Vagina (tissue), 2 donors: ENCODE measurements at regions not wholly inside any gene's neighbourhood (a gene's known extent, or its start where the extent isn't known, plus 50 kb on each side); places are given as distances from the start of the nearest gene placed in this dataset.

Experiments used
- DNase-seq, 2 donors: peaks; one replicate each; pipeline ENCODE4 v3.0.0-alpha.2; 2017; ENCODE audit errors: extremely low spot score in 2 of 2
- H3K27ac ChIP-seq: fragments of 200-600 bp; sonication (generic); one replicate; pipeline ENCODE4 v1.5.1; 2019
- H3K27me3 ChIP-seq: fragments of 200-600 bp; sonication (generic); one replicate; pipeline ENCODE4 v1.5.1; 2019
- H3K36me3 ChIP-seq, 2 donors: fragments of 200-600 bp; sonication (generic); one replicate each; pipeline ENCODE4 v1.5.1; 2017 to 2019
- H3K4me1 ChIP-seq: fragments of 200-600 bp; sonication (generic); one replicate; pipeline ENCODE4 v1.5.1; 2019
- H3K4me3 ChIP-seq, 2 donors: fragments of 200-600 bp; sonication (generic); 1 replicate in 1 of 2; 2 replicates in 1 of 2; pipeline ENCODE4 v1.5.1; 2016 to 2019
- H3K9me3 ChIP-seq: fragments of 200-600 bp; sonication (generic); one replicate; pipeline ENCODE4 v1.5.1; 2019
- POLR2A ChIP-seq, 2 donors: fragments of 450-650 bp; IDR thresholded peaks; one replicate each; pipeline ENCODE4 v1.6.1; 2017; ENCODE audit warnings: antibody characterized with exemption in 2 of 2, mild to moderate bottlenecking in 2 of 2, moderate library complexity in 2 of 2
- POLR2AphosphoS5 ChIP-seq, 2 donors: sonication (generic); formaldehyde crosslinking; IDR thresholded peaks; one replicate each; pipeline ENCODE4 v1.9.0; 2017; ENCODE audit warnings: antibody characterized with exemption in 2 of 2, mild to moderate bottlenecking in 2 of 2, low read depth in 1 of 2; ENCODE audit not compliant: insufficient read depth in 1 of 2
- intact Hi-C: fragments of 100-400 bp; cut with DNase I; formaldehyde crosslinking; loops from one replicate; pipeline ENCODE4 v1.15.1; 2023
- TF ChIP-seq, protein P1 (sequence below), 3 experiments: fragments of 450-650 bp in 2 of 3; fragments of 200-600 bp in 1 of 3; sonication (generic) in 1 of 3; IDR thresholded peaks; one replicate each; pipeline ENCODE4 v1.5.1; 2017 to 2019; ENCODE audit warnings: antibody characterized with exemption in 3 of 3, mild to moderate bottlenecking in 2 of 3, moderate library complexity in 2 of 3

DNA sequence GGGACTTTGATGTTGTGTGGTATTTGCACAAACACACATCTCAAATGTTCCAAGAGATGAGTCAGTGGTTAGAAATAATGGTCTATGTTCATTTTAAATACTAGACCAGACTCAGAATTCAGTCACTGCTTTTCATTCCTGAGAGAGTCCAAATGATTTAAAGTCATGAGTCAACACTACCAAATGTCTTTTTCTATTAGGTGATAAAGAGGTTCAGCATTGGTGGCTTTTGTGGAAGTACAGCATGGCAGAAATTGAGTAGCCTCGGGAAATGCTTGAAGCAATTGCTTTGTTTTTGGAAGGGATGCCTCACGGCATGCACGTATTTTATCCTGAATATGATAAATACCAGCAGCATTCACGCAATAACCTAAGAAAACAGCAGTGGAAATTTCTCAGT, 115.7 kb downstream of the DIO2 start:
- Histone ChIP-seq H3K9me3 (no peaks in the 10 kb centered on the region), H3K27ac (no peak overlapping the region), H3K36me3 (no peaks in the 10 kb centered on the region), H3K4me3 (no peak overlapping the region), H3K27me3 (no peaks in the 10 kb centered on the region), H3K4me1 (no peaks in the 10 kb centered on the region)
- no peak for TF ChIP-seq POLR2AphosphoS5 (IDR thresholded peaks at IDR 0.05; ENCODE audit: insufficient read depth in 1 of 2, low read depth in 1 of 2)
- TF ChIP-seq POLR2A (IDR thresholded peaks at IDR 0.05) = no peak
- TF ChIP-seq, protein P1, sequence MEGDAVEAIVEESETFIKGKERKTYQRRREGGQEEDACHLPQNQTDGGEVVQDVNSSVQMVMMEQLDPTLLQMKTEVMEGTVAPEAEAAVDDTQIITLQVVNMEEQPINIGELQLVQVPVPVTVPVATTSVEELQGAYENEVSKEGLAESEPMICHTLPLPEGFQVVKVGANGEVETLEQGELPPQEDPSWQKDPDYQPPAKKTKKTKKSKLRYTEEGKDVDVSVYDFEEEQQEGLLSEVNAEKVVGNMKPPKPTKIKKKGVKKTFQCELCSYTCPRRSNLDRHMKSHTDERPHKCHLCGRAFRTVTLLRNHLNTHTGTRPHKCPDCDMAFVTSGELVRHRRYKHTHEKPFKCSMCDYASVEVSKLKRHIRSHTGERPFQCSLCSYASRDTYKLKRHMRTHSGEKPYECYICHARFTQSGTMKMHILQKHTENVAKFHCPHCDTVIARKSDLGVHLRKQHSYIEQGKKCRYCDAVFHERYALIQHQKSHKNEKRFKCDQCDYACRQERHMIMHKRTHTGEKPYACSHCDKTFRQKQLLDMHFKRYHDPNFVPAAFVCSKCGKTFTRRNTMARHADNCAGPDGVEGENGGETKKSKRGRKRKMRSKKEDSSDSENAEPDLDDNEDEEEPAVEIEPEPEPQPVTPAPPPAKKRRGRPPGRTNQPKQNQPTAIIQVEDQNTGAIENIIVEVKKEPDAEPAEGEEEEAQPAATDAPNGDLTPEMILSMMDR (IDR thresholded peaks at IDR 0.05) = no peak
- intact Hi-C loops = no loop called here
- DNase-seq = no peak

DNA sequence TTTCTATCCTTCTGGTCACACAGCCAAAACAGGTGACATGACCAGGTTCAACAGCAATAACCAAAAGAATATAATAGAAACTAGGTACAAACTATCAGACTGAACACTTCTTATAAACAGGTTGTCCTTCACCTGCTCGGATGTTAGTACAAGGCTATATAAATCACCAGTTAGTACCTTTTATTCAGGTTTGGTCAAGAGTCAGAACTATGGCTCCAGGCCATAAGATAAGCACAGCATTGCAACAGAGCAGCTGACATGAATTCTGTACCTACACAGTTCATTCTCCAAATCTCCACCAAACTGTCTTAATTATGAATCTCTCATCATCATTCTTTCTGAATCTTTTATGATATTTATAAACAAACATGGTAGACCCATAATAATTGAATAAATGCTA, 123.9 kb downstream of the DIO2 start:
- H3K9me3 ChIP-seq = no peaks in the 10 kb centered on the region
- H3K4me1 ChIP-seq = no peaks in the 10 kb centered on the region
- TF ChIP-seq, protein P1 (IDR thresholded peaks at IDR 0.05) = no peak
- DNase-seq = no peak
- H3K27me3 ChIP-seq = no peaks in the 10 kb centered on the region
- H3K4me3 ChIP-seq = no peak overlapping the region
- intact Hi-C loops = no loop called here
- H3K36me3 ChIP-seq = no peaks in the 10 kb centered on the region
- no peak overlapping the region for H3K27ac ChIP-seq

DNA sequence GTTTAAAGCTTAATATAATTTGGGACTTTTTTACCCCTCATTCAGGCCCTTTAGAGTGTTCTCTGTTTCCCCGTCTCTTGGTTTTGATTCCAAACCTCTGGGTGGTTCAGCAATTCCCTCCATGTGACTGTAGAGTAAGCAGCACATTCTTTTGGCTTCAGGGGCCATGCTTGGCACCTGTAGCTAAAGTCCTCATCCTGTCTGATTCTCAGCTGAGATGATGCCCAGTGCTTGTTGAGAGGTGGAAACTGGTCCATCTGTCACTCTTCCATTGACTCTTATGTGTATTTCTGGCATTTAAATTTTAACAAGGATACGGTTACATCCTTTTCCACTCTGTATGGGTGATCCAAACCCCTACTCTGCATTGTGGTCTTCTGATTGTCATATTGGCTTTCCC, 127.1 kb downstream of the DIO2 start:
- no peak for DNase-seq
- Histone ChIP-seq H3K27ac (no peak overlapping the region), H3K4me3 (no peak overlapping the region), H3K4me1 (no peaks in the 10 kb centered on the region), H3K9me3 (no peaks in the 10 kb centered on the region), H3K27me3 (no peaks in the 10 kb centered on the region), H3K36me3 (no peaks in the 10 kb centered on the region)
- intact Hi-C loops = no loop called here
- TF ChIP-seq, protein P1 (IDR thresholded peaks at IDR 0.05) = no peak
- TF ChIP-seq POLR2A (IDR thresholded peaks at IDR 0.05) (no peak), POLR2AphosphoS5 (IDR thresholded peaks at IDR 0.05; ENCODE audit: insufficient read depth in 1 of 2, low read depth in 1 of 2) (no peak)

DNA sequence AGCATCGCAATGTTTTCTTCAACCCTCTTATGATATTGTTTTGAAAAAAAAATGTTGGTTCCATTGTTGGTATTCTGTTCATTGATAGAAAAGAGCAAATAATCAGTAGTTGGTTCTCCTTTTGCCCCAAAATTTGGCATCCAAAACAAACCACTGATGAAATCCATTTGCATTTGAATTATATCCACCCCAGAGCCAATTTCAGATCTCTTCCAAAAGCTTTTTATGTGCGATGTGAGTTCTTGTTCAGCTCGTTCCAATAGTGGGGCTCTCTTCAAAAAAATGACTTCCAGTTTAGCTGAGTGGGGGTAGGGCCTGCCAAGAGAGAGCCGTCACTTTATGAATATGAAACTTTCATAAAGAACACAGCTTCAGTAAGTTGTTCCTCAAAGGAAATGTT, 130.7 kb downstream of the DIO2 start:
- no peaks in the 10 kb centered on the region for H3K27me3 ChIP-seq
- no peak for DNase-seq
- H3K36me3 ChIP-seq = no peaks in the 10 kb centered on the region
- H3K4me1 ChIP-seq = no peaks in the 10 kb centered on the region
- intact Hi-C loops = no loop called here
- H3K9me3 ChIP-seq = no peaks in the 10 kb centered on the region
- TF ChIP-seq POLR2A (IDR thresholded peaks at IDR 0.05) (no peak), POLR2AphosphoS5 (IDR thresholded peaks at IDR 0.05; ENCODE audit: insufficient read depth in 1 of 2, low read depth in 1 of 2) (no peak)
- TF ChIP-seq, protein P1 (IDR thresholded peaks at IDR 0.05) = no peak
- no peak overlapping the region for H3K4me3 ChIP-seq
- H3K27ac ChIP-seq = no peak overlapping the region

DNA sequence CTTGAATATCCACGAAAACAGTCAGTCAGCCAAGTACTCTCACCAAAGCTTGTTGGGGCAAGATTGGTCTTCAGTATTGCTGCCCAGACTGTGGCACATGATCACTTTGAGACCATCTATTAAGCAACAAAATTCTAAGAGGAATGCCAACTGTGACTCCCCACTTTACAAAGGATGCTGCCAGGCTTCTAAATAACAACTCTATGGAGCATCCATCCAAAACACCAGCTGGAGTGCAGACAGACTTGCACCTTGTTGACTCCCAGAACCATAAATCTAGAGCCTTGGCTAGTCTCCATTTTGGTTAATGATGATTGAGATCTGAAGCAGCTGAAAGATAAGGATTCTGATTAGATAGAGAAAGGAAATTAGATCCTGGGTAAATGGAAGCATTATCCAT, 132.8 kb downstream of the DIO2 start:
- H3K4me3 ChIP-seq = no peak overlapping the region
- no peak for TF ChIP-seq POLR2AphosphoS5 (IDR thresholded peaks at IDR 0.05; ENCODE audit: insufficient read depth in 1 of 2, low read depth in 1 of 2)
- no peak for TF ChIP-seq POLR2A (IDR thresholded peaks at IDR 0.05)
- TF ChIP-seq, protein P1 (IDR thresholded peaks at IDR 0.05) = no peak
- no peak overlapping the region for H3K27ac ChIP-seq
- no peaks in the 10 kb centered on the region for H3K27me3 ChIP-seq
- DNase-seq = no peak
- intact Hi-C loops = no loop called here
- no peaks in the 10 kb centered on the region for H3K4me1 ChIP-seq
- no peaks in the 10 kb centered on the region for H3K36me3 ChIP-seq
- H3K9me3 ChIP-seq = no peaks in the 10 kb centered on the region
